OCI-LY1 (cell line): ENCODE measurements at regions not wholly inside any gene's neighbourhood (a gene's known extent, or its start where the extent isn't known, plus 50 kb on each side); places are given as distances from the start of the nearest gene placed in this dataset.

Experiments used
- CTCF ChIP-seq: fragments of 200-600 bp; sonication (generic), shearing (Covaris generic); IDR thresholded peaks from 2 replicates; pipeline ENCODE4 v1.5.1; 2017; ENCODE audit warnings: mild to moderate bottlenecking, antibody characterized with exemption, low read length, moderate library complexity, mixed read lengths
- EZH2 ChIP-seq: fragments of 200-600 bp; sonication (generic), shearing (Covaris generic); IDR thresholded peaks from 2 replicates; pipeline ENCODE4 v1.8.0; 2017; ENCODE audit warnings: borderline replicate concordance, mixed run types, mild to moderate bottlenecking, antibody characterized with exemption, low read length, moderate library complexity, mixed read lengths

GRCh38 chr4:11729548-11729947, 300.9 kb upstream of the HS3ST1 start:
- TF ChIP-seq CTCF: no peak
- TF ChIP-seq EZH2: no peak
